H9 (cell line): ENCODE measurements at regions not wholly inside any gene's neighbourhood (a gene's known extent, or its start where the extent isn't known, plus 50 kb on each side); places are given as distances from the start of the nearest gene placed in this dataset.
A peak's percentile ranks its signal among the peaks of the same experiment; 100 is the strongest.

ENCODE experiments used
- DNase-seq: peaks from one replicate; pipeline ENCODE4 v3.0.0-alpha.2; 2017
- H2AFZ ChIP-seq: one replicate; pipeline ENCODE4 v1.6.1; 2013; ENCODE audit warnings: mild to moderate bottlenecking, low read length, control low read depth, moderate library complexity
- H2AK5ac ChIP-seq: 2 replicates; pipeline ENCODE4 v1.6.1; 2013; ENCODE audit warnings: low read length, control low read depth, mixed read lengths; ENCODE audit not compliant: insufficient read length
- H2BK120ac ChIP-seq: one replicate; pipeline ENCODE4 v1.6.1; 2013; ENCODE audit warnings: low read depth, mild to moderate bottlenecking, low read length, control low read depth, inconsistent platforms; ENCODE audit not compliant: poor library complexity, severe bottlenecking
- H2BK12ac ChIP-seq: 2 replicates; pipeline ENCODE4 v1.6.1; 2013; ENCODE audit warnings: low read length, control low read depth, mixed read lengths, low read depth; ENCODE audit not compliant: insufficient read length
- H2BK15ac ChIP-seq: 2 replicates; pipeline ENCODE4 v1.6.1; 2013; ENCODE audit warnings: low read depth, low read length, control low read depth
- H2BK20ac ChIP-seq: one replicate; pipeline ENCODE4 v1.6.1; 2013; ENCODE audit warnings: low read depth, mild to moderate bottlenecking, low read length, control low read depth, inconsistent platforms; ENCODE audit not compliant: poor library complexity, severe bottlenecking
- H2BK5ac ChIP-seq: 2 replicates; pipeline ENCODE4 v1.6.1; 2013; ENCODE audit warnings: low read length, control low read depth, mixed read lengths; ENCODE audit not compliant: insufficient read length
- H3K14ac ChIP-seq: 2 replicates; pipeline ENCODE4 v1.6.1; 2013; ENCODE audit warnings: low read length, control low read depth; ENCODE audit not compliant: insufficient read depth
- H3K18ac ChIP-seq: 2 replicates; pipeline ENCODE4 v1.6.1; 2013; ENCODE audit warnings: low read depth, mild to moderate bottlenecking, mixed read lengths, low read length, control low read depth; ENCODE audit not compliant: insufficient read length
- H3K23ac ChIP-seq: 2 replicates; pipeline ENCODE4 v1.6.1; 2013; ENCODE audit warnings: low read length, control low read depth, mixed read lengths, low read depth; ENCODE audit not compliant: insufficient read length
- H3K23me2 ChIP-seq: 2 replicates; pipeline ENCODE4 v1.6.1; 2013; ENCODE audit warnings: low read depth, mild to moderate bottlenecking, mixed read lengths, low read length, control low read depth; ENCODE audit not compliant: insufficient read length, poor library complexity, severe bottlenecking
- H3K27ac ChIP-seq: 2 replicates; pipeline ENCODE4 v1.5.1; 2013; ENCODE audit warnings: low read length, control low read depth, mixed read lengths, low read depth; ENCODE audit not compliant: insufficient read length
- H3K27me3 ChIP-seq: 2 replicates; pipeline ENCODE4 v1.6.1; 2013; ENCODE audit warnings: low read length, control low read depth, inconsistent platforms; ENCODE audit not compliant: insufficient read depth
- H3K4ac ChIP-seq: 2 replicates; pipeline ENCODE4 v1.6.1; 2013; ENCODE audit warnings: low read depth, mild to moderate bottlenecking, control low read depth, inconsistent platforms, low read length, moderate library complexity
- H3K4me1 ChIP-seq: 2 replicates; pipeline ENCODE4 v1.6.1; 2013; ENCODE audit warnings: low read length, control low read depth, inconsistent platforms; ENCODE audit not compliant: insufficient read depth
- H3K4me2 ChIP-seq: 2 replicates; pipeline ENCODE4 v1.6.1; 2013; ENCODE audit warnings: low read length, control low read depth, mixed read lengths; ENCODE audit not compliant: insufficient read length, insufficient read depth
- H3K56ac ChIP-seq: 2 replicates; pipeline ENCODE4 v1.6.1; 2013; ENCODE audit warnings: low read depth, mild to moderate bottlenecking, mixed read lengths, low read length, control low read depth; ENCODE audit not compliant: insufficient read length
- H3K79me1 ChIP-seq: 2 replicates; pipeline ENCODE4 v1.6.1; 2013; ENCODE audit warnings: low read depth, mild to moderate bottlenecking, moderate library complexity, low read length, control low read depth, inconsistent platforms; ENCODE audit not compliant: insufficient read depth, poor library complexity, severe bottlenecking
- H3K79me2 ChIP-seq: 2 replicates; pipeline ENCODE4 v1.6.1; 2013; ENCODE audit warnings: low read length, control low read depth, inconsistent platforms; ENCODE audit not compliant: insufficient read depth
- H3K9ac ChIP-seq: 2 replicates; pipeline ENCODE4 v1.6.1; 2013; ENCODE audit warnings: low read length, control low read depth, mixed read lengths; ENCODE audit not compliant: insufficient read length; ENCODE audit errors: extremely low read depth
- H3K9me3 ChIP-seq: one replicate; pipeline ENCODE4 v1.6.1; 2013; ENCODE audit warnings: low read depth, low read length, inconsistent platforms; ENCODE audit not compliant: control insufficient read depth
- H3T11ph ChIP-seq: one replicate; pipeline ENCODE4 v1.6.1; 2013; ENCODE audit warnings: mild to moderate bottlenecking, low read length, control low read depth, inconsistent platforms
- H4K20me1 ChIP-seq: one replicate; pipeline ENCODE4 v1.6.1; 2013; ENCODE audit not compliant: control insufficient read depth, insufficient read length, insufficient read depth
- H4K5ac ChIP-seq: 2 replicates; pipeline ENCODE4 v1.6.1; 2013; ENCODE audit warnings: low read depth, mild to moderate bottlenecking, mixed read lengths, low read length, control low read depth; ENCODE audit not compliant: insufficient read length
- H4K8ac ChIP-seq: replicated peaks from 2 replicates; pipeline ENCODE4 v1.6.1; 2013; ENCODE audit warnings: low read length, control low read depth, mixed read lengths, low read depth; ENCODE audit not compliant: insufficient read length
- H4K91ac ChIP-seq: 2 replicates; pipeline ENCODE4 v1.6.1; 2013; ENCODE audit warnings: low read depth, mild to moderate bottlenecking, moderate library complexity, mixed read lengths, low read length, control low read depth; ENCODE audit not compliant: insufficient read length
- H3K27ac Mint-ChIP-seq, 3 experiments: 2 replicates in 2 of 3; 3 replicates in 1 of 3; pipeline ENCODE4 v1.8.0; 2020 to 2021; ENCODE audit warnings: mixed read lengths in 3 of 3, mild to moderate bottlenecking in 1 of 3, moderate library complexity in 1 of 3
- H3K27me3 Mint-ChIP-seq: 2 replicates; pipeline ENCODE4 v1.8.0; 2021; ENCODE audit warnings: low read depth, mild to moderate bottlenecking, moderate library complexity, mixed read lengths
- H3K36me3 Mint-ChIP-seq, 3 experiments: 2 replicates in 2 of 3; 3 replicates in 1 of 3; pipeline ENCODE4 v1.8.0; 2020 to 2021; ENCODE audit warnings: low read depth in 3 of 3, mixed read lengths in 3 of 3; ENCODE audit not compliant: insufficient read depth in 1 of 3
- H3K4me1 Mint-ChIP-seq, 2 experiments: 2 replicates each; pipeline ENCODE4 v1.8.0; 2020; ENCODE audit warnings: mixed read lengths in 2 of 2
- H3K4me3 Mint-ChIP-seq, 2 experiments: 2 replicates in 1 of 2; 3 replicates in 1 of 2; pipeline ENCODE4 v1.8.0; 2020 to 2021; ENCODE audit warnings: mild to moderate bottlenecking in 2 of 2, mixed read lengths in 2 of 2, moderate library complexity in 1 of 2
- H3K9me3 Mint-ChIP-seq, 2 experiments: 2 replicates in 1 of 2; 3 replicates in 1 of 2; pipeline ENCODE4 v1.8.0; 2020; ENCODE audit warnings: mild to moderate bottlenecking in 2 of 2, mixed read lengths in 2 of 2, moderate library complexity in 1 of 2
- CTCF ChIP-seq: fragments of 200-600 bp; sonication (generic); conservative IDR thresholded peaks from 3 replicates; pipeline ENCODE4 v1.8.0; 2021; ENCODE audit warnings: antibody characterized with exemption, mild to moderate bottlenecking
- WGBS: extraction: QIAGEN DNeasy Blood & Tissue Kit; methylation state at CpG from one replicate; pipeline ENCODE4 v1.1.7; 2013; ENCODE audit warnings: missing lambda C conversion rate, low lambda C conversion rate, mixed read lengths; ENCODE audit not compliant: insufficient read length; ENCODE audit errors: extremely low coverage; 5-methylcytosine and 5-hydroxymethylcytosine counted together

- Histone ChIP-seq H3K4me2 (no peak overlapping the region), H3K14ac (no peak overlapping the region), H2BK20ac (no peak overlapping the region), H3K79me1 (no peaks in the 10 kb centered on the region), H3K18ac (no peak overlapping the region), H3K23ac (no peak overlapping the region), H3K4me1 (no peaks in the 10 kb centered on the region), H4K20me1 (no peaks in the 10 kb centered on the region), H3K56ac (no peak overlapping the region), H4K91ac (no peak overlapping the region), H2BK12ac (no peak overlapping the region), H3K27me3 (no peaks in the 10 kb centered on the region), H4K5ac (no peak overlapping the region), H3K4ac (no peak overlapping the region), H3K9me3 (peaks cover 5% of the 10 kb centered on the region), H2BK5ac (no peak overlapping the region), H3K23me2 (no peaks in the 10 kb centered on the region), H3K79me2 (no peaks in the 10 kb centered on the region), H2BK120ac (no peak overlapping the region), H3T11ph (no peak overlapping the region), H2AFZ (no peak overlapping the region), H3K9ac (no peak overlapping the region), H4K8ac (no peak overlapping the region), H2AK5ac (no peak overlapping the region), H2BK15ac (no peak overlapping the region), H3K27ac (no peak overlapping the region)
- Mint-ChIP-seq H3K4me1 (peaks cover 7 to 15% of the 10 kb centered on the region in 2 experiments; a peak in 3 of 4 replicates), H3K36me3 (peaks cover 0 to 23% (median 21%) of the 10 kb centered on the region in 3 experiments; a peak in 6 of 7 replicates), H3K4me3 (no peak overlapping the region), H3K9me3 (peaks cover 14 to 21% of the 10 kb centered on the region in 2 experiments), H3K27me3 (no peaks in the 10 kb centered on the region), H3K27ac (0 out of 7 replicates have a peak overlapping the region, but pooled peaks of 1 of the 3 experiments have one; percentile 31)
- no peak for TF ChIP-seq CTCF
- DNase-seq: no peak
- WGBS: no CpG with 5 or more reads among the region's 3 CpGs
Measured at GRCh38 chr14:26934151-26934550, 336.3 kb upstream of the NOVA1 start.
